ENCODE measurements at regions not wholly inside any gene's neighbourhood (a gene's known extent, or its start where the extent isn't known, plus 50 kb on each side); places are given as distances from the start of the nearest gene placed in this dataset.

DNA sequence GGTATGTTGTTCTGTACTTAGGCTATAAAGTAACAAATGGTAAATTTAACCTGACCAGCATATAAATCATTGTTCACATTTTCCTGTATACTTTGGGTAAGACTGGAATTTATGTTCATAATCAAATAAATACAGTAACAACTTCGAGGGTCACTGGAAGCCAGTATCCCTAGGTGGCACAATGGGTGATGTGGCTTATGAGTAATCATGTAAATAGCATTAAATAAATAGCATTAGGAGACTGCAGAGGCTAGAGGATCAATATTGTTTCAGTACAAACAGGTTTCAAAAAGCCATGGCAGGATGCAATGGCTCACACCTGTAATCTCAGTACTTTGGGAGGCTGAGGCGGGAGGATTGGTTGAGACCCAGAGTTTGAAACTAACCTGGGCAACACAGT is 690.6 kb downstream of the SLC4A3 start:
- TF ChIP-seq POLR2A (IDR thresholded peaks at IDR 0.05; ENCODE audit: low read depth, low read length) (no peak), POLR2AphosphoS5 (IDR thresholded peaks at IDR 0.05; ENCODE audit: low read depth, low read length) (no peak), TAF1 (IDR thresholded peaks at IDR 0.05; ENCODE audit: low read depth, low read length) (no peak), PAX5 (IDR thresholded peaks at IDR 0.05; ENCODE audit: insufficient read depth, low read length, severe bottlenecking) (no peak)
